Glutamatergic neuron (in vitro differentiated cells): ENCODE measurements at regions not wholly inside any gene's neighbourhood (a gene's known extent, or its start where the extent isn't known, plus 50 kb on each side); places are given as distances from the start of the nearest gene placed in this dataset.

Source experiments
- DNase-seq: peaks from one replicate; pipeline ENCODE4 v3.0.0; 2022
- H3K27ac Mint-ChIP-seq: one replicate; pipeline ENCODE4 v1.8.0; 2020; ENCODE audit warnings: mild to moderate bottlenecking, mixed read lengths, inconsistent platforms; ENCODE audit not compliant: unreplicated experiment
- H3K27me3 Mint-ChIP-seq: one replicate; pipeline ENCODE4 v1.8.0; 2020; ENCODE audit warnings: mild to moderate bottlenecking, moderate library complexity, mixed read lengths, inconsistent platforms; ENCODE audit not compliant: unreplicated experiment
- H3K36me3 Mint-ChIP-seq: one replicate; pipeline ENCODE4 v1.8.0; 2020; ENCODE audit warnings: mild to moderate bottlenecking, mixed read lengths, inconsistent platforms; ENCODE audit not compliant: unreplicated experiment
- H3K4me1 Mint-ChIP-seq: one replicate; pipeline ENCODE4 v1.8.0; 2020; ENCODE audit warnings: mild to moderate bottlenecking, low read depth, mixed read lengths, inconsistent platforms; ENCODE audit not compliant: unreplicated experiment
- H3K4me3 Mint-ChIP-seq: one replicate; pipeline ENCODE4 v1.8.0; 2020; ENCODE audit warnings: mild to moderate bottlenecking, mixed read lengths, inconsistent platforms; ENCODE audit not compliant: unreplicated experiment
- H3K9me3 Mint-ChIP-seq: one replicate; pipeline ENCODE4 v1.8.0; 2020; ENCODE audit warnings: mild to moderate bottlenecking, moderate library complexity, mixed read lengths, inconsistent platforms; ENCODE audit not compliant: unreplicated experiment
- TF ChIP-seq, protein P1 (sequence below): fragments of 200-600 bp; sonication (generic); IDR thresholded peaks from one replicate; pipeline ENCODE4 v1.5.0; 2021; ENCODE audit not compliant: partially characterized antibody, unreplicated experiment

DNA sequence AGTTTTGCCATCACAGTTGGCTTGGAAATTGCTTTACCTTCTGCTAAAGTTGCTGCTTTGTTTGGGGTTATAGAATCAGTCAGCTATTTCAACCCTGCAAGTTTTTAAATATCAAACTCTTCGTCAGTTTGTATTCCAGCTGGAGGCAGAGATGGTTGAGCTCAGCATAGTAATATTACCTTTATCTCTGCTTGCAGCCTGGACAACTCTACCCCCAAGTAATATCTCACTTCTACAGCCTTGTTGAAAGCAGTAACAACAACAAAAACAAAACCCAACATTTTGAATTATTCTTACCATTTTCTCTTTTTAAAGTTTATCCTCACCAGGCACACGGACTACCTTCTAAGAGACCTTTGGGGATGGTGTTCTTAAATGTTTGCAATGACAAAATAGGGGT, 239.1 kb upstream of the PHF14 start:
- H3K9me3 Mint-ChIP-seq, result no peaks in the 10 kb centered on the region
- H3K27me3 Mint-ChIP-seq, result no peaks in the 10 kb centered on the region
- H3K4me1 Mint-ChIP-seq, result no peaks in the 10 kb centered on the region
- DNase-seq, result no peak
- TF ChIP-seq, protein P1, sequence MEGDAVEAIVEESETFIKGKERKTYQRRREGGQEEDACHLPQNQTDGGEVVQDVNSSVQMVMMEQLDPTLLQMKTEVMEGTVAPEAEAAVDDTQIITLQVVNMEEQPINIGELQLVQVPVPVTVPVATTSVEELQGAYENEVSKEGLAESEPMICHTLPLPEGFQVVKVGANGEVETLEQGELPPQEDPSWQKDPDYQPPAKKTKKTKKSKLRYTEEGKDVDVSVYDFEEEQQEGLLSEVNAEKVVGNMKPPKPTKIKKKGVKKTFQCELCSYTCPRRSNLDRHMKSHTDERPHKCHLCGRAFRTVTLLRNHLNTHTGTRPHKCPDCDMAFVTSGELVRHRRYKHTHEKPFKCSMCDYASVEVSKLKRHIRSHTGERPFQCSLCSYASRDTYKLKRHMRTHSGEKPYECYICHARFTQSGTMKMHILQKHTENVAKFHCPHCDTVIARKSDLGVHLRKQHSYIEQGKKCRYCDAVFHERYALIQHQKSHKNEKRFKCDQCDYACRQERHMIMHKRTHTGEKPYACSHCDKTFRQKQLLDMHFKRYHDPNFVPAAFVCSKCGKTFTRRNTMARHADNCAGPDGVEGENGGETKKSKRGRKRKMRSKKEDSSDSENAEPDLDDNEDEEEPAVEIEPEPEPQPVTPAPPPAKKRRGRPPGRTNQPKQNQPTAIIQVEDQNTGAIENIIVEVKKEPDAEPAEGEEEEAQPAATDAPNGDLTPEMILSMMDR, result no peak
- H3K27ac Mint-ChIP-seq, result no peak overlapping the region
- H3K4me3 Mint-ChIP-seq, result no peak overlapping the region
- H3K36me3 Mint-ChIP-seq, result no peaks in the 10 kb centered on the region

DNA sequence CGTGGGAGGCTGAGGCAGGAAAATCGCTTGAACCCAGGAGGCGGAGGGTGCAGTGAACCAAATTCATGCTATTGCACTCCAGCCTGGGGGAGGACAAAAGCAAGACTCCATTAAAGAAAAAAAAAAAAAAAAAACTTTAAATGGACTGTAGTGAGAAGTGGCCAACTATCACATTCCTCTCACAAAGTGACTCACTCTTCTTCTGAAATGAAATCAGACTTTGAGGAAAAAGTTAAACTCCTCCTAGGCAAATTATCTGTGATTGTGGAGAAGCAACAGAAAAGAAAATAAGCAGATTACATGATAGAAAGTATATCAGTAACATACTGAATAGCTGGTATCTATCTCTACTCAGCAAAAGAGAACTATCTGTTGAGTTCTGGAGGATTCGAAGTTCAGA, 234.3 kb upstream of the PHF14 start:
- Mint-ChIP-seq H3K4me3 (no peak overlapping the region), H3K27me3 (no peaks in the 10 kb centered on the region), H3K27ac (no peak overlapping the region), H3K4me1 (no peaks in the 10 kb centered on the region), H3K36me3 (peaks cover 2% of the 10 kb centered on the region), H3K9me3 (peaks cover 4% of the 10 kb centered on the region)
- TF ChIP-seq, protein P1, result no peak
- DNase-seq, result no peak

DNA sequence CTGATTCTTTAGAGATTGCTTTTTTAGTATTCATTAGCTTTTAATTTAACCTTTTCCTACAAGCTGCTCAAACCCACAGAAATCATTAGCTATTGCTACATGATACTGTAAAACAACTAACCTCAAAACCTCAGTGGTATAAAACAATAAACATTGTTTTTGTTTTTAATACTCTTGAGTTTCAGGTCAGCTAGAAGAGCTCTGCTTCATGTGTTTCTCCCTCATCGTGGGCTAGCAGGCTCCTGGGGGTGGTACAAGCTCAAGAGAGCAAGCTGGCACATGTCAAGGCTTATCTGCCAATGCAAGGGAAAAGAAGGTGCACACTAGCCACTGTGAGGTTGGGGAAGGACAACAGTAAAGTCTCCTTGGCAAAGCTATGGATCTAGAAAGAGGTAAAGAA, 232.9 kb upstream of the PHF14 start:
- no peak for DNase-seq
- no peak overlapping the region for H3K4me3 Mint-ChIP-seq
- H3K27me3 Mint-ChIP-seq, result no peaks in the 10 kb centered on the region
- peaks cover 8% of the 10 kb centered on the region for H3K9me3 Mint-ChIP-seq
- peaks cover 7% of the 10 kb centered on the region for H3K36me3 Mint-ChIP-seq
- TF ChIP-seq, protein P1, result no peak
- no peak overlapping the region for H3K27ac Mint-ChIP-seq
- no peaks in the 10 kb centered on the region for H3K4me1 Mint-ChIP-seq

DNA sequence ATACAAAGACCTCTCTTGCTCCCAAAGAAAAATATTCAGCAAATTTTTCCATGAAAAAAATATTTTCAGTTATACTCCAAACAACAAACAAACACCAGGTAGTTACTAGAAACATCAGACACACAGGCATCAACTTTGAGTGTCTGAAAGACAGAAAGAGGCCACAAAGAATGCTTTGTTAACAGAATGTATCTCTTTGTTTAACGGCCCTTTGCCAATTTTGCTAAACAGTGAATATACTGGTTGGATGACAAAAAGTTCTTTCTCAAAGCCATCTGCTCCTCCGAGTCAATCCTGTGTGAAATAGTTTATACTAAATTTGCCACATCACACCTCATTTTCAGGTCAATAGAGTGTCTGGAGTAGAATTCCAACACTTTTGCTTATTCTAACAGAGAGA, 216.7 kb upstream of the PHF14 start:
- peaks cover 13% of the 10 kb centered on the region for H3K36me3 Mint-ChIP-seq
- peaks cover 9% of the 10 kb centered on the region for H3K9me3 Mint-ChIP-seq
- no peaks in the 10 kb centered on the region for H3K4me1 Mint-ChIP-seq
- no peak overlapping the region for H3K4me3 Mint-ChIP-seq
- no peaks in the 10 kb centered on the region for H3K27me3 Mint-ChIP-seq
- DNase-seq, result no peak
- TF ChIP-seq, protein P1, result no peak
- H3K27ac Mint-ChIP-seq, result no peak overlapping the region

DNA sequence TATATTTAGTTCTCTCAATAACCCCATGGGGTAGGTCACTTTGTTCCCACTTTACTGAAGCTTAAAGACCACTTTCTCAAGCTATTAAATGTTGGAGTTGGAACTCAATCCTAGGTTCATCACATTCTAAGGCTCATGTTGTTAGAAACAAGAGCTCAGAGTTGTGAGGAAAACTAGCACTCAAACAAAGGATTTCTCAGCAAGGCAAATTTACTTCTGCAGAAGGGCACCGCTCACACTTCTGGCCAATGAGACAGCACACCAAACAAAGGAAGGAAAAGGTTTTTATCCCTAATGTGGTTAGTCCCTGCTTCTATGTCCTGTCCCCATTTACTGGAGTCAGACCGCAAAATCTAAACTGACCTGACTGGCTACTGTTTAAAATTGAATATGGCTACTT, 214.6 kb upstream of the PHF14 start:
- DNase-seq, result no peak
- Mint-ChIP-seq H3K27me3 (no peaks in the 10 kb centered on the region), H3K4me3 (no peak overlapping the region), H3K9me3 (peaks cover 6% of the 10 kb centered on the region), H3K27ac (no peak overlapping the region), H3K36me3 (peaks cover 13% of the 10 kb centered on the region), H3K4me1 (no peaks in the 10 kb centered on the region)
- TF ChIP-seq, protein P1, result no peak
